GM12878 (cell line): ENCODE measurements at regions not wholly inside any gene's neighbourhood (a gene's known extent, or its start where the extent isn't known, plus 50 kb on each side); places are given as distances from the start of the nearest gene placed in this dataset.

Experiments
- ATAC-seq: fragments of 200-7000 bp; cut with Tn5 transposase; 3 replicates; pipeline ENCODE4 v1.9.1; 2020; ENCODE audit warnings: mild to moderate bottlenecking, moderate library complexity
- BruUV-seq: library from RNA; stranded (reverse); fragments of 400-500 nt; replicated peaks from 2 replicates; lab custom pipeline; 2021; lab: Mats Ljungman, UMichigan
- CTCF ChIA-PET: fragments of 300-600 bp; sonication (Branson Sonifier 250); formaldehyde crosslinking; extraction: SDS; loops from one replicate; lab custom pipeline; 2021; ENCODE audit warnings: inconsistent platforms; lab: Yijun Ruan, JAX
- POLR2A ChIA-PET: fragments of 350-600 bp; formaldehyde crosslinking; extraction: SDS; loops from one replicate; lab custom pipeline; 2021; ENCODE audit warnings: inconsistent platforms; lab: Charles Lee
- RAD21 ChIA-PET: fragments of 300-600 bp; sonication (Branson Sonifier 250); formaldehyde crosslinking; loops from one replicate; lab custom pipeline; 2023; ENCODE audit warnings: antibody characterized with exemption; ENCODE audit not compliant: unreplicated experiment; lab: Charles Lee
- SMC1A ChIA-PET: fragments of 300-600 bp; sonication (Branson Sonifier 250); formaldehyde crosslinking; loops from one replicate; lab custom pipeline; 2023; ENCODE audit not compliant: unreplicated experiment, uncharacterized antibody; lab: Charles Lee
- DNase-seq: peaks from one replicate; pipeline ENCODE4 v3.0.0-alpha.2; 2011; ENCODE audit warnings: low read depth, low spot score
- FAIRE-seq: peaks from 3 replicates; lab custom pipeline; 2011; peaks lifted over from hg19 to GRCh38; lab: Jason Lieb, UNC
- H2AFZ ChIP-seq: 2 replicates; pipeline ENCODE4 v1.6.0; 2011; ENCODE audit warnings: low read depth, low read length, control low read depth; ENCODE audit not compliant: control insufficient read depth
- H3K27ac ChIP-seq: 2 replicates; pipeline ENCODE4 v1.5.1; 2011; ENCODE audit warnings: control low read depth; ENCODE audit not compliant: control insufficient read depth, insufficient read depth
- H3K27me3 ChIP-seq, 2 experiments: replicated peaks in 1 of 2; 2 replicates each; pipeline versions ENCODE4 v1.6.0 to v1.6.1; 2011; ENCODE audit warnings: low read length in 1 of 2; ENCODE audit not compliant: control insufficient read depth in 2 of 2, insufficient read depth in 2 of 2
- H3K36me3 ChIP-seq, 2 experiments: 2 replicates each; pipeline ENCODE4 v1.5.1; 2011; ENCODE audit warnings: low read length in 1 of 2; ENCODE audit not compliant: control insufficient read depth in 2 of 2, insufficient read depth in 2 of 2
- H3K4me1 ChIP-seq: 2 replicates; pipeline ENCODE4 v1.6.1; 2011; ENCODE audit warnings: mild to moderate bottlenecking, low read length, moderate library complexity, mixed read lengths; ENCODE audit not compliant: control insufficient read depth, insufficient read depth
- H3K4me2 ChIP-seq: 2 replicates; pipeline ENCODE4 v1.6.0; 2011; ENCODE audit warnings: control low read depth; ENCODE audit not compliant: control insufficient read depth, insufficient read depth
- H3K4me3 ChIP-seq: fragments of 200-600 bp; sonication (generic); 2 replicates; pipeline ENCODE4 v1.5.1; 2016
- H3K79me2 ChIP-seq: 2 replicates; pipeline ENCODE4 v1.6.0; 2011; ENCODE audit warnings: low read length; ENCODE audit not compliant: control insufficient read depth, insufficient read depth
- H3K9ac ChIP-seq: 2 replicates; pipeline ENCODE4 v1.8.0; 2011; ENCODE audit warnings: low read length, control low read depth, mixed read lengths; ENCODE audit not compliant: control insufficient read depth, insufficient read depth
- H3K9me3 ChIP-seq: replicated peaks from 3 replicates; pipeline ENCODE4 v1.5.1; 2011; ENCODE audit warnings: mild to moderate bottlenecking, low read length; ENCODE audit not compliant: control insufficient read depth, insufficient read depth
- H4K20me1 ChIP-seq: 2 replicates; pipeline ENCODE4 v1.6.0; 2011; ENCODE audit not compliant: control insufficient read depth, insufficient read depth
- ATF2 ChIP-seq: IDR thresholded peaks from 2 replicates; pipeline ENCODE4 v1.6.1; 2012; ENCODE audit warnings: low read length, inconsistent platforms
- ATF3 ChIP-seq: IDR thresholded peaks from 2 replicates; pipeline ENCODE4 v1.6.1; 2011; ENCODE audit warnings: low read depth, mild to moderate bottlenecking, low read length, moderate library complexity, borderline replicate concordance; ENCODE audit errors: extremely low read depth
- ATF7 ChIP-seq: fragments of 450-650 bp; IDR thresholded peaks from 2 replicates; pipeline ENCODE4 v1.6.1; 2016; ENCODE audit warnings: low read depth, mild to moderate bottlenecking
- BACH1 ChIP-seq: fragments of 450-650 bp; IDR thresholded peaks from 2 replicates; pipeline ENCODE4 v1.6.1; 2017; ENCODE audit warnings: mild to moderate bottlenecking, borderline replicate concordance
- BCL11A ChIP-seq: IDR thresholded peaks from 2 replicates; pipeline ENCODE4 v1.6.1; 2011; ENCODE audit warnings: low read depth, low read length
- ESRRA ChIP-seq: IDR thresholded peaks from 2 replicates; pipeline ENCODE4 v1.6.1; 2012; ENCODE audit warnings: mild to moderate bottlenecking, low read length, improper control_type of control experiment
- EZH2 ChIP-seq: IDR thresholded peaks from 2 replicates; pipeline ENCODE4 v1.6.1; 2012; ENCODE audit warnings: low read depth, mild to moderate bottlenecking, control low read depth, inconsistent platforms, low read length, borderline replicate concordance; ENCODE audit not compliant: control insufficient read depth
- GATAD2B ChIP-seq: fragments of 450-650 bp; conservative IDR thresholded peaks from 2 replicates; pipeline ENCODE4 v1.6.1; 2017; ENCODE audit warnings: low read depth, mild to moderate bottlenecking, moderate library complexity
- IRF5 ChIP-seq: fragments of 450-650 bp; IDR thresholded peaks from 2 replicates; pipeline ENCODE4 v1.6.1; 2017; ENCODE audit warnings: borderline replicate concordance
- MTA3 ChIP-seq: IDR thresholded peaks from 2 replicates; pipeline ENCODE4 v1.6.1; 2012; ENCODE audit warnings: low read length, inconsistent platforms, borderline replicate concordance
- NR2C2 ChIP-seq: IDR thresholded peaks from 2 replicates; pipeline ENCODE4 v1.6.1; 2011; ENCODE audit warnings: borderline replicate concordance, low read depth; ENCODE audit not compliant: control insufficient read depth, insufficient read length
- PAX8 ChIP-seq: fragments of 450-650 bp; IDR thresholded peaks from 2 replicates; pipeline ENCODE4 v1.6.1; 2017; ENCODE audit warnings: mild to moderate bottlenecking, moderate library complexity
- PKNOX1 ChIP-seq: fragments of 450-650 bp; IDR thresholded peaks from 2 replicates; pipeline ENCODE4 v1.6.1; 2016; ENCODE audit warnings: mild to moderate bottlenecking
- TAF1 ChIP-seq: IDR thresholded peaks from 2 replicates; pipeline ENCODE4 v1.6.1; 2011; ENCODE audit warnings: mild to moderate bottlenecking, low read depth, low read length, borderline replicate concordance
- TBL1XR1 ChIP-seq: IDR thresholded peaks from 2 replicates; pipeline ENCODE4 v1.6.1; 2012; ENCODE audit warnings: low read depth, low read length, improper control_type of control experiment
- TCF3 ChIP-seq: IDR thresholded peaks from 2 replicates; pipeline ENCODE4 v1.6.1; 2012; ENCODE audit warnings: low read depth, mild to moderate bottlenecking, low read length, borderline replicate concordance; ENCODE audit not compliant: insufficient read depth
- ZBTB33 ChIP-seq: fragments of 450-650 bp; IDR thresholded peaks from 2 replicates; pipeline ENCODE4 v1.6.1; 2017; ENCODE audit warnings: mild to moderate bottlenecking
- ZNF622 ChIP-seq: fragments of 450-650 bp; IDR thresholded peaks from 2 replicates; pipeline ENCODE4 v1.6.1; 2017; ENCODE audit warnings: mild to moderate bottlenecking, inconsistent platforms
- WGBS: methylation state at CpG from one replicate; pipeline ENCODE4 v1.1.6; 2016; ENCODE audit warnings: low lambda C conversion rate; ENCODE audit not compliant: insufficient replicate concordance, insufficient coverage; ENCODE audit errors: missing lambda C conversion rate; 5-methylcytosine and 5-hydroxymethylcytosine counted together
- in situ Hi-C: fragments of 300-500 bp; cut with MboI; formaldehyde crosslinking; loops from 9 replicates; pipeline ENCODE4 v1.14.3; 2018; ENCODE audit warnings: mixed read lengths
- intact Hi-C: fragments of 100-400 bp; cut with micrococcal nuclease; formaldehyde crosslinking; loops from one replicate; pipeline ENCODE4 v1.14.2; 2022; ENCODE audit not compliant: unreplicated experiment

GRCh38 chr1:232473900-232474299 is 156.0 kb downstream of the SIPA1L2 start:
- H4K20me1 ChIP-seq: no peaks in the 10 kb centered on the region
- no peaks in the 10 kb centered on the region for H3K4me1 ChIP-seq
- ChIA-PET RAD21 (no interaction called here), POLR2A (no interaction called here), CTCF (no interaction called here), SMC1A (no interaction called here)
- H3K9me3 ChIP-seq: no peaks in the 10 kb centered on the region
- ATAC-seq: no peak
- H3K36me3 ChIP-seq: no peaks in the 10 kb centered on the region
- in situ Hi-C loops (no loop called here), intact Hi-C loops (no loop called here)
- H2AFZ ChIP-seq: no peak overlapping the region
- BruUV-seq: no TSS peak
- no peak overlapping the region for H3K9ac ChIP-seq
- no peak overlapping the region for H3K4me3 ChIP-seq
- no peak for FAIRE-seq
- H3K4me2 ChIP-seq: no peak overlapping the region
- no peak for DNase-seq
- 68% methylated on average over 4 of the region's 4 CpGs for WGBS
- H3K79me2 ChIP-seq: no peaks in the 10 kb centered on the region
- no peak overlapping the region for H3K27ac ChIP-seq
- H3K27me3 ChIP-seq: no peaks in the 10 kb centered on the region
- TF ChIP-seq ZNF622 (no peak), PAX8 (no peak), TAF1 (no peak), ZBTB33 (no peak), PKNOX1 (no peak), GATAD2B (no peak), ESRRA (no peak), EZH2 (no peak), ATF3 (no peak), ATF7 (no peak), NR2C2 (no peak), TBL1XR1 (no peak), TCF3 (no peak), ATF2 (no peak), BACH1 (no peak), MTA3 (no peak), BCL11A (no peak), IRF5 (no peak)
